Stimulated activated CD4-positive, alpha-beta T cell treated with anti-CD3 and anti-CD28 coated beads, Interleukin-1b, Interleukin-23, amount 100 ng/mL, for 1 hour (primary cell): ENCODE measurements at regions not wholly inside any gene's neighbourhood (a gene's known extent, or its start where the extent isn't known, plus 50 kb on each side); places are given as distances from the start of the nearest gene placed in this dataset.

Experiments used
- DNase-seq, 2 donors: peaks; one replicate each; pipeline ENCODE4 v3.0.0-alpha.2; 2020; ENCODE audit warnings: low read depth in 2 of 2

- no peak for DNase-seq
Observed at GRCh38 chr7:25632616-25633015, 404.3 kb upstream of the NPVF start.

- DNase-seq, result no peak
Observed at GRCh38 chr7:25633426-25634036, 405.2 kb upstream of the NPVF start.

GRCh38 chr7:25636168-25636567 is 407.9 kb upstream of the NPVF start:
- no peak for DNase-seq

GRCh38 chr7:25636871-25637283 is 408.6 kb upstream of the NPVF start:
- DNase-seq, result no peak

GRCh38 chr7:25638068-25638467 is 409.8 kb upstream of the NPVF start:
- DNase-seq, result no peak

- no peak for DNase-seq
Observed at GRCh38 chr7:25638590-25639244, 410.4 kb upstream of the NPVF start.

- DNase-seq, result no peak
Observed at GRCh38 chr7:25642849-25643248, 414.6 kb upstream of the NPVF start.

- no peak for DNase-seq
Observed at GRCh38 chr7:25643286-25643685, 415.0 kb upstream of the NPVF start.

- DNase-seq, result no peak
Observed at GRCh38 chr7:25643770-25644394, 415.6 kb upstream of the NPVF start.

- DNase-seq, result no peak
Observed at GRCh38 chr7:25646726-25647413, 418.6 kb upstream of the NPVF start.

- DNase-seq, result no peak
Observed at GRCh38 chr7:25647872-25648271, 419.6 kb upstream of the NPVF start.

- DNase-seq, result no peak
Observed at GRCh38 chr7:25652366-25652765, 424.1 kb upstream of the NPVF start.

- DNase-seq, result no peak
Observed at GRCh38 chr7:25653384-25653783, 425.1 kb upstream of the NPVF start.

- DNase-seq, result no peak
Observed at GRCh38 chr7:25656071-25656470, 427.8 kb upstream of the NPVF start.

GRCh38 chr7:25656581-25657026 is 428.3 kb upstream of the NPVF start:
- no peak for DNase-seq

- no peak for DNase-seq
Observed at GRCh38 chr7:25658375-25658774, 430.1 kb upstream of the NPVF start.

GRCh38 chr7:25659841-25660240 is 431.6 kb upstream of the NPVF start:
- no peak for DNase-seq

- no peak for DNase-seq
Observed at GRCh38 chr7:25662841-25663800, 434.8 kb upstream of the NPVF start.

GRCh38 chr7:25663877-25664276 is 435.6 kb upstream of the NPVF start:
- no peak for DNase-seq

GRCh38 chr7:25664593-25664992 is 436.3 kb upstream of the NPVF start:
- DNase-seq, result no peak

GRCh38 chr7:25665374-25665773 is 437.1 kb upstream of the NPVF start:
- no peak for DNase-seq
